Gastrocnemius medialis (tissue), 4 donors: ENCODE measurements at regions not wholly inside any gene's neighbourhood (a gene's known extent, or its start where the extent isn't known, plus 50 kb on each side); places are given as distances from the start of the nearest gene placed in this dataset.

Experiments used
- ATAC-seq, 2 donors: fragments of 150-250 bp; one replicate each; pipeline ENCODE4 v1.9.1; 2016
- DNase-seq, 2 donors: peaks; one replicate each; pipeline ENCODE4 v3.0.0-alpha.2; 2019
- H3K27ac ChIP-seq, 4 donors: fragments of 200-600 bp; sonication (generic); 1 replicate in 1 of 4; 2 replicates in 3 of 4; pipeline ENCODE4 v1.5.1; 2016 to 2018; ENCODE audit warnings: mild to moderate bottlenecking in 2 of 4, moderate library complexity in 1 of 4
- H3K27me3 ChIP-seq, 3 donors: fragments of 200-600 bp; sonication (generic) in 2 of 3; 1 replicate in 1 of 3; 2 replicates in 2 of 3; pipeline versions ENCODE4 v1.5.1 to v1.6.0; 2016 to 2019; ENCODE audit warnings: mild to moderate bottlenecking in 1 of 3, moderate library complexity in 1 of 3
- H3K36me3 ChIP-seq, 2 donors: fragments of 200-600 bp; sonication (generic) in 1 of 2; one replicate each; pipeline ENCODE4 v1.5.1; 2017 to 2018
- H3K4me1 ChIP-seq, 2 donors: fragments of 200-600 bp; sonication (generic) in 1 of 2; one replicate each; pipeline ENCODE4 v1.5.1; 2016 to 2017; ENCODE audit warnings: mild to moderate bottlenecking in 2 of 2
- H3K4me3 ChIP-seq, 4 donors: fragments of 200-600 bp; sonication (generic) in 3 of 4; 1 replicate in 1 of 4; 2 replicates in 3 of 4; pipeline ENCODE4 v1.5.1; 2016 to 2019; ENCODE audit warnings: mild to moderate bottlenecking in 2 of 4
- H3K9me3 ChIP-seq, 3 donors: fragments of 200-600 bp; sonication (generic) in 2 of 3; 1 replicate in 1 of 3; 2 replicates in 2 of 3; pipeline ENCODE4 v1.5.1; 2016 to 2019
- POLR2A ChIP-seq, 2 donors: fragments of 450-650 bp; IDR thresholded peaks; one replicate each; pipeline ENCODE4 v1.6.1; 2017; ENCODE audit warnings: antibody characterized with exemption in 2 of 2, mild to moderate bottlenecking in 2 of 2, moderate library complexity in 2 of 2
- in situ Hi-C, 4 donors: fragments of 200-750 bp; cut with MboI; loops; one replicate each; pipeline versions ENCODE4 v1.15.0 to v1.8.0; 2017; ENCODE audit warnings: low sequenced_read_pairs in 4 of 4
- intact Hi-C: fragments of 100-400 bp; cut with DNase I; formaldehyde crosslinking; loops from one replicate; pipeline ENCODE4 v1.15.1; 2023; ENCODE audit warnings: low total_unique reads
- TF ChIP-seq, protein P1 (sequence below), 5 experiments: fragments of 450-650 bp in 3 of 5; fragments of 200-600 bp in 2 of 5; sonication (generic) in 2 of 5; IDR thresholded peaks in 4 of 5; conservative IDR thresholded peaks in 1 of 5; 1 replicate in 4 of 5; 2 replicates in 1 of 5; pipeline ENCODE4 v1.5.1; 2016 to 2019; ENCODE audit warnings: antibody characterized with exemption in 5 of 5, mild to moderate bottlenecking in 3 of 5, moderate library complexity in 3 of 5

DNA sequence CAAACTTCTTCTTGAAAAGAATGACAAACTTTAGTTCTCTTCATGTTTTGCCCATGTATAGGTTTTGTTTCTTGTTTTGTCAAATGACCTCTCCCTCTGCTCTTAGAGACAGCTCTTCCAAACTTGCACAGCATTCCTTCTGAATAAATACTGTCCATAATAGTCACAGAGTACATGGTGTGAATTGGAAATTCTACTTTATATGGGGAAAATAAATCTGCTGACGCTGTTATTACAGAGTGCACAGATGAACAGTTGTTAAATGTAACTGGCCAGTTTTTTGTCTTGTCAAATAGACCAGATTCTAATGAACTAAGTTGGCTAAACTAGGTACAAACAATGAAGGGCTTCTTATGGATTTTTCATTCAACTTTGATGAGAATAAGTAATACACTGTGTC is 115.8 kb upstream of the DTNA start:
- intact Hi-C loops, result loop anchor here (2.0 to 5.0 kb wide), 4 partner anchors 65 to 243 kb away; no protein-coding TSS in a partner anchor
- TF ChIP-seq POLR2A (IDR thresholded peaks at IDR 0.05), result no peak
- TF ChIP-seq, protein P1, sequence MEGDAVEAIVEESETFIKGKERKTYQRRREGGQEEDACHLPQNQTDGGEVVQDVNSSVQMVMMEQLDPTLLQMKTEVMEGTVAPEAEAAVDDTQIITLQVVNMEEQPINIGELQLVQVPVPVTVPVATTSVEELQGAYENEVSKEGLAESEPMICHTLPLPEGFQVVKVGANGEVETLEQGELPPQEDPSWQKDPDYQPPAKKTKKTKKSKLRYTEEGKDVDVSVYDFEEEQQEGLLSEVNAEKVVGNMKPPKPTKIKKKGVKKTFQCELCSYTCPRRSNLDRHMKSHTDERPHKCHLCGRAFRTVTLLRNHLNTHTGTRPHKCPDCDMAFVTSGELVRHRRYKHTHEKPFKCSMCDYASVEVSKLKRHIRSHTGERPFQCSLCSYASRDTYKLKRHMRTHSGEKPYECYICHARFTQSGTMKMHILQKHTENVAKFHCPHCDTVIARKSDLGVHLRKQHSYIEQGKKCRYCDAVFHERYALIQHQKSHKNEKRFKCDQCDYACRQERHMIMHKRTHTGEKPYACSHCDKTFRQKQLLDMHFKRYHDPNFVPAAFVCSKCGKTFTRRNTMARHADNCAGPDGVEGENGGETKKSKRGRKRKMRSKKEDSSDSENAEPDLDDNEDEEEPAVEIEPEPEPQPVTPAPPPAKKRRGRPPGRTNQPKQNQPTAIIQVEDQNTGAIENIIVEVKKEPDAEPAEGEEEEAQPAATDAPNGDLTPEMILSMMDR (IDR thresholded peaks at IDR 0.05 in 4 of 5, conservative IDR thresholded peaks at IDR 0.05 in 1 of 5), result no peak
- peaks cover 36 to 44% of the 10 kb centered on the region in 2 donors for H3K4me1 ChIP-seq
- H3K27ac ChIP-seq, result peak overlapping the region; percentile 81 to 87 (median 86)
- no peaks in the 10 kb centered on the region for H3K9me3 ChIP-seq
- no peak for ATAC-seq
- DNase-seq, result no peak
- H3K27me3 ChIP-seq, result no peaks in the 10 kb centered on the region
- in situ Hi-C loops, result loop anchor here in 1 of 4 donors (10.0 kb wide), 2 partner anchors 51 to 201 kb away; no protein-coding TSS in a partner anchor
- H3K36me3 ChIP-seq, result no peaks in the 10 kb centered on the region
- peak overlapping the region; percentile 47 to 50 (median 48) for H3K4me3 ChIP-seq

DNA sequence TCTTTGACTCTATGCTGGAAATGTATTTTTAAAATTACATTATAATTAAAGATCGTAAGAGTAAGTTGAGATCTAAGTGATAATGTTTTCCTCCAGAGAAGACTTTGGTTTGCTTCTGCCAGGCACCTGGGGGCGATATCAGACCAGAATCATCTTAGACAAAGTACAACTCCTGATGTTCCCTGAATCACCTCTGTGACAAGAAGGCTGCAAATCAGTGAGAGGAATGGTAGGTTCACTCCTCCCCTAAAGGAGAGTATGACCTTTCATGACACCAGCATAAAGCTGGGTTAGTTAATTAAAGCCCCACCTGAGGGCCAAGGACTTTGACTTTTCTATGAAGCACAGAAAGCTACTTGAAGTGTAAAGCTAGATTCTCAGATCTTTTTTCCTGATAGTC is 114.4 kb upstream of the DTNA start:
- H3K9me3 ChIP-seq, result no peaks in the 10 kb centered on the region
- in situ Hi-C loops, result loop anchor here in 2 of 4 donors (5.0 to 10.0 kb wide), 3 partner anchors 49 to 199 kb away; no protein-coding TSS in a partner anchor
- H3K27me3 ChIP-seq, result no peaks in the 10 kb centered on the region
- peaks cover 38 to 41% of the 10 kb centered on the region in 2 donors for H3K4me1 ChIP-seq
- DNase-seq (peak; percentile 47 to 51), ATAC-seq (peak; percentile 67 to 74)
- peak overlapping the region; percentile 81 to 87 (median 86) for H3K27ac ChIP-seq
- TF ChIP-seq POLR2A (IDR thresholded peaks at IDR 0.05), result no peak
- TF ChIP-seq, protein P1 (IDR thresholded peaks at IDR 0.05 in 4 of 5, conservative IDR thresholded peaks at IDR 0.05 in 1 of 5), result peak; percentile 41 to 69 (median 48)
- peak overlapping the region in 3 of 4 donors; percentile 47 to 50 (median 47) for H3K4me3 ChIP-seq
- intact Hi-C loops, result loop anchor here (2.0 to 5.0 kb wide), 3 partner anchors 63 to 482 kb away; no protein-coding TSS in a partner anchor
- no peaks in the 10 kb centered on the region for H3K36me3 ChIP-seq

DNA sequence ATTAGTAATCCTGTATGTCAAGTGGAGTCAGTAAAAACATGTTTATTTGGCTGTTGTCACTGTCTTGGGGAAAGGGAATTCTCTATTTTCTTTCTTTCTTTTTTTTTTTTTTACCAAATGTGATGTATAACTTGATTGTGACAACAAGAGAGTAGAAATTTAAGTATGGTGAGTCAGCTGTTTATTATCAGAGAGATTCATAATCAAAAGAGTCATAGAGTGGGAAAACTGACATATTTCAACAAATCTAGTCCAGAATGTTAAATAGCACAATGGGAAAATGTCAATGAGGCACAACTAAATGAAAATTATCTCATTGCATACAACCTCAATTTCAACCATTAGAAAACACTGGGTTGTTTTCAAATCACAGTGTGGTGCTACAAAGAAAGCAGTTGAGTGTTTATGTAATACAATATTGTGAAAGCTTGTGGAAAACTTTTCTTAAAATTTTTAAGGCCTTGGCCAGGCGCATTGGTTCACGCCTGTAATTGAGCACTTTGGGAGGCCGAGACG is 111.9 kb upstream of the DTNA start:
- intact Hi-C loops, result loop anchor here (5.0 kb wide), 1 partner anchor 479 kb away; no protein-coding TSS in a partner anchor
- Histone ChIP-seq H3K9me3 (no peaks in the 10 kb centered on the region), H3K27me3 (no peaks in the 10 kb centered on the region), H3K4me3 (no peak overlapping the region), H3K4me1 (peaks cover 34 to 37% of the 10 kb centered on the region in 2 donors), H3K36me3 (no peaks in the 10 kb centered on the region), H3K27ac (peak overlapping the region; percentile 81 to 87 (median 86))
- no peak for DNase-seq
- in situ Hi-C loops, result loop anchor here in 2 of 4 donors (5.0 to 10.0 kb wide), 3 partner anchors 47 to 197 kb away; no protein-coding TSS in a partner anchor
- TF ChIP-seq, protein P1 (IDR thresholded peaks at IDR 0.05 in 4 of 5, conservative IDR thresholded peaks at IDR 0.05 in 1 of 5), result no peak
- TF ChIP-seq POLR2A (IDR thresholded peaks at IDR 0.05), result no peak
- ATAC-seq, result no peak

DNA sequence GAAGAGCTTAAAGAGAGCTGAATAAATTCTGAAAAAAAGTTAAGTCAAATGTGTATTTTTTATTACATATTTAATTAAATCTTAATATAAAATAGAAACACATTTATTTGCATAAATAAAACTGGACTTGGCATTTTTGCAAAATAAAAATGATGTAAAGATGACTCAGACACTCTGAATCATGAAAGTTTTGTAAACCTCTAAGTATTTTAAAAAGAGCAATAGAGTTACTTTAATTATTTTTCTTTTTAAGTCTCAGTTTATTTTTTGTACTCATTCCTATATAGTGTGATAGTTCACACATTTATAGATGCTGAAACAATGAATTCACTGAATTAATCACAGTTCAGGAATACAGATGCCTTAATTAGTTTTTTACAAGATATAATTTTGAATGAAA is 109.9 kb upstream of the DTNA start:
- Histone ChIP-seq H3K9me3 (no peaks in the 10 kb centered on the region), H3K4me1 (peaks cover 39 to 47% of the 10 kb centered on the region in 2 donors), H3K4me3 (no peak overlapping the region), H3K27me3 (no peaks in the 10 kb centered on the region), H3K27ac (peak overlapping the region; percentile 34 to 87 (median 76)), H3K36me3 (no peaks in the 10 kb centered on the region)
- ATAC-seq (no peak), DNase-seq (no peak)
- intact Hi-C loops (no loop called here), in situ Hi-C loops (loop anchor here in 1 of 4 donors (5.0 kb wide), 1 partner anchor 47 kb away; no protein-coding TSS in a partner anchor)
- TF ChIP-seq, protein P1 (IDR thresholded peaks at IDR 0.05 in 4 of 5, conservative IDR thresholded peaks at IDR 0.05 in 1 of 5), result no peak
- no peak for TF ChIP-seq POLR2A (IDR thresholded peaks at IDR 0.05)
